Nephron progenitor cell (in vitro differentiated cells): ENCODE measurements at regions not wholly inside any gene's neighbourhood (a gene's known extent, or its start where the extent isn't known, plus 50 kb on each side); places are given as distances from the start of the nearest gene placed in this dataset.
A peak's percentile ranks its signal among the peaks of the same experiment; 100 is the strongest.
"Not testable (repeated sequence)": the region's sequence is repeated elsewhere in the genome, so short reads cannot be mapped to it uniquely, and the experiment has no call there.

ENCODE experiments used
- DNase-seq: peaks from one replicate; pipeline ENCODE4 v3.0.0; 2021
- H3K27ac Mint-ChIP-seq: 2 replicates; pipeline ENCODE4 v1.8.0; 2021; ENCODE audit warnings: mild to moderate bottlenecking, moderate library complexity, mixed read lengths
- H3K27me3 Mint-ChIP-seq: 2 replicates; pipeline ENCODE4 v1.8.0; 2021; ENCODE audit warnings: mild to moderate bottlenecking, low read depth, mixed read lengths; ENCODE audit not compliant: poor library complexity
- H3K36me3 Mint-ChIP-seq: 2 replicates; pipeline ENCODE4 v1.8.0; 2021; ENCODE audit warnings: low read depth, mixed read lengths
- H3K4me1 Mint-ChIP-seq: 2 replicates; pipeline ENCODE4 v1.8.0; 2021; ENCODE audit warnings: mixed read lengths
- H3K4me3 Mint-ChIP-seq: 2 replicates; pipeline ENCODE4 v1.8.0; 2021; ENCODE audit warnings: mild to moderate bottlenecking, moderate library complexity, mixed read lengths
- H3K9me3 Mint-ChIP-seq: 2 replicates; pipeline ENCODE4 v1.8.0; 2021; ENCODE audit warnings: mild to moderate bottlenecking, moderate library complexity, mixed read lengths
- TF ChIP-seq, protein P1 (sequence below): fragments of 200-600 bp; sonication (generic); IDR thresholded peaks from 2 replicates; pipeline ENCODE4 v1.5.0; 2021; ENCODE audit warnings: antibody characterized with exemption

DNA sequence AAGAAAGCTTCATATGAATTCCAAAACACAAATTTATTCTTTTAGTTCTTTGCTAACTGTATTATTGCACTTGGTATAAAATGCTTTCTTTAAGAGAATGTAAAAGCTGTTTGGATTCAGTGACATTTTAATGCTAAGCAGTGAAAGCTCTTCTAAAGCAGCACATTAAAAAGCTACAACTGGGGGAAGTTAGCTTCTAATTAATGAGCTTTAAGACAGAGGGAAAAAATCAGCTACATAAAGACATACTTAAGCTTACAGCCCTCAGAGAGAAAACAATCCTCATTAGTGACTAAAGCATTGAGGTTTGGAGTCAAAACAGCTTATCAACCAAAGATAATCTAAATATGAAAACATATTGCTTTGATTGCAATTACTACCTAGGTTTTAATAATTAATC, 1222.2 kb upstream of the SPRY2 start:
- TF ChIP-seq, protein P1, sequence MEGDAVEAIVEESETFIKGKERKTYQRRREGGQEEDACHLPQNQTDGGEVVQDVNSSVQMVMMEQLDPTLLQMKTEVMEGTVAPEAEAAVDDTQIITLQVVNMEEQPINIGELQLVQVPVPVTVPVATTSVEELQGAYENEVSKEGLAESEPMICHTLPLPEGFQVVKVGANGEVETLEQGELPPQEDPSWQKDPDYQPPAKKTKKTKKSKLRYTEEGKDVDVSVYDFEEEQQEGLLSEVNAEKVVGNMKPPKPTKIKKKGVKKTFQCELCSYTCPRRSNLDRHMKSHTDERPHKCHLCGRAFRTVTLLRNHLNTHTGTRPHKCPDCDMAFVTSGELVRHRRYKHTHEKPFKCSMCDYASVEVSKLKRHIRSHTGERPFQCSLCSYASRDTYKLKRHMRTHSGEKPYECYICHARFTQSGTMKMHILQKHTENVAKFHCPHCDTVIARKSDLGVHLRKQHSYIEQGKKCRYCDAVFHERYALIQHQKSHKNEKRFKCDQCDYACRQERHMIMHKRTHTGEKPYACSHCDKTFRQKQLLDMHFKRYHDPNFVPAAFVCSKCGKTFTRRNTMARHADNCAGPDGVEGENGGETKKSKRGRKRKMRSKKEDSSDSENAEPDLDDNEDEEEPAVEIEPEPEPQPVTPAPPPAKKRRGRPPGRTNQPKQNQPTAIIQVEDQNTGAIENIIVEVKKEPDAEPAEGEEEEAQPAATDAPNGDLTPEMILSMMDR = no peak
- no peak for DNase-seq
- Mint-ChIP-seq H3K27ac (no peak overlapping the region), H3K9me3 (peaks cover 4% of the 10 kb centered on the region), H3K36me3 (no peaks in the 10 kb centered on the region), H3K4me3 (no peak overlapping the region), H3K4me1 (no peaks in the 10 kb centered on the region), H3K27me3 (no peaks in the 10 kb centered on the region)

DNA sequence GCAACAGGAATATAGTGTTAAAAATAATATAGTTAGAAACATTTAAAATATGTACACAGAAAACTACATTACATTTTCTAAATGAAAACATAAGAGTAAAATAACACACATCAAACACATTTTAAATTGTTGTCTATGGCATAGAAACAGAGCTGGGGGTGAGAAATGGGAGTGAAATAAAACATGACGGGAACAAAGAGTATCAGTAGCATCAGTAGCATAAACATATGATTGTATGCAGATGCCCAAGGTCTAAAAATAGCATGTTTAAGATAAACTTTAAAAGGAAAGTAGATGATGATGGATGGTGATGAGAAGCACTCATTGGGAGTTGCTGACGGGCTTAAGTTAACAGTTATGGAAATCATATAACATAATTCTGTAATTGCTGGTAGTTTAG, 1221.7 kb upstream of the SPRY2 start:
- H3K36me3 Mint-ChIP-seq = no peaks in the 10 kb centered on the region
- H3K9me3 Mint-ChIP-seq = peaks cover 4% of the 10 kb centered on the region
- H3K4me3 Mint-ChIP-seq = no peak overlapping the region
- no peaks in the 10 kb centered on the region for H3K4me1 Mint-ChIP-seq
- TF ChIP-seq, protein P1 = no peak
- H3K27ac Mint-ChIP-seq = no peak overlapping the region
- H3K27me3 Mint-ChIP-seq = no peaks in the 10 kb centered on the region
- DNase-seq = no peak

DNA sequence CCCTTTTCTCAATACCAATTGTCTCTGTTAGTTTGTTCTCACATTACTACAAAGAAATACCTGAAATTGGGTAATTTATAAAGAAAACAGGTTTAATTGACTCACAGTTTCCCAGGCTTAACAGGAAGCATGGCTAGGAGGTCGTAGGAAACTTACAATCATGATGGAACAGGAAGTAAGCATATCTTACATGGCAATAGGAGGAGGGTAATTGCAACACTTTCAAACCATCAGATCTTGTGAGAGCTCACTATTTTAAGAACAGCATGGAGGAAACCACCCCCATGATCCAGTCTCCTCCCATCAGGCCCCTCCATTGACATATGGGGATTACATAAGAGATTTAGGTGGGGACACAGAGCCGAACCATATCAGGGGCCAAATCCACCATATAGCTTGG, 1210.1 kb upstream of the SPRY2 start:
- Mint-ChIP-seq H3K27me3 (no peaks in the 10 kb centered on the region), H3K4me3 (no peak overlapping the region), H3K36me3 (no peaks in the 10 kb centered on the region), H3K4me1 (no peaks in the 10 kb centered on the region), H3K27ac (no peak overlapping the region), H3K9me3 (peaks cover 23% of the 10 kb centered on the region)
- TF ChIP-seq, protein P1 = no peak
- no peak for DNase-seq

DNA sequence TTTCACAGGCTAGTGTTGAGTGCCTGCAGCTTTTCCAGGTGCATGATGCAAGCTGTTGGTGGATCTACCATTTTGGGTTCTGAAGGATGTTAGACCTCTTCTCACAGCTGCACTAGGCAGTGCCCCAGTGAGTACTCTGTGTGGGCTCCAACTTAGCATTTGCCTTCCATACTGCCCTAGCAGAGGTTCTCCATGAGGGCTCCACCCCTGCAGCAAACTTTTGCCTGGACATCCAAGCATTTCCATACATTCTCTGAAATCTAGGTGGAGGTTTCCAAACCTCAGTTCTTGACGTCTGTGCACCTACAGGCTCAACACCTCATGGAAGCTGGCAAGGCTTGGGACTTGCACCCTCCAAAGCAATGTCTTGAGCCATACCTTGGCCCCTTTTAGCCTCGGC, 1205.4 kb upstream of the SPRY2 start:
- not testable (repeated sequence) for H3K4me3 Mint-ChIP-seq, H3K27ac Mint-ChIP-seq
- H3K9me3 Mint-ChIP-seq = peaks cover 33% of the 10 kb centered on the region

DNA sequence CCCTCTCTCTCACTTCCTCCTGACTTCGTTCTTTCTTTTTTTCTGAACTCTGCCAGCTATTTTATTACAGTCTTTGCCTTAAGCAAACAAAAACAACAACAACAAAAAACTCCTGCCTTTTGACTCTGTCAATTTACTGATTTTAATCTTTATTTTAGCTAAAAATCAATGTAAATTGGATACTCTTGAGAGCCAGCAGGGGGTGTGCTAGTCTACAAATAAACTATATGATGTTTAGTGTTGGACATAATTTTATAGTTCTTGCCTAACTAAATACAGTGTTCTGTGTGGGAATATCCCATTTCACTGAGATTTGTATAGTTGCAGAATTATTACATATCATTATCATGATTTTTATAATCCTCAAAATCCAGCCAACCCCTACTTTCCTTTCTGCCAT, 1199.9 kb upstream of the SPRY2 start:
- TF ChIP-seq, protein P1 = peak; percentile 42
- DNase-seq = no peak

More for the DNA sequence above, 1205.4 kb upstream of the SPRY2 start:
- not testable (repeated sequence) for H3K4me1 Mint-ChIP-seq, H3K36me3 Mint-ChIP-seq, DNase-seq, H3K27me3 Mint-ChIP-seq

DNA sequence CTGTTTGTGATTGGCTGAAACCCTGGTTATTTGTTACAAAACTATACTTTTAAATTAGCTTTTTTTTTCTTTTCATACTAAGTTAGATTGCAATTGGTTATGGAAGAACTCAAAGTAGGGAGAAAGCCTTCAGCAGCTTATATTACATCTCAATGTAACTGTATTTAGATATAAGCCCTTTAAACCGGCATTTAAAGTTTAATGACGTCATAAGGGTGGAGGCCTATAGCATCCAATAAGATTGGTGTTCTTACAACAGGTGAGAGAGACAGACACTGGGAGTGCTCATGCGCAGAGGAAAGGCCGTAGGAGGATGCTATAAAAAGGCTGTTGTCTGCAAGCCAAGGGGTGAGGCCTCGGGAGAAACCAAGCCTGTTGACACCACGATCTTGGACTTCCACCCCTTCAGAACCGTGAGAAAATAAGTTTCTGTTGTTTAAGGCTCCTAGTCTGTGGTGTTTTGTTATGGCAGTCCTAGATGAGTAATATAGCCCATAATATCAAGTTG, 1198.8 kb upstream of the SPRY2 start:
- Mint-ChIP-seq H3K36me3 (no peaks in the 10 kb centered on the region), H3K9me3 (no peaks in the 10 kb centered on the region), H3K27ac (no peak overlapping the region), H3K4me3 (no peak overlapping the region), H3K4me1 (no peaks in the 10 kb centered on the region), H3K27me3 (no peaks in the 10 kb centered on the region)
- no peak for DNase-seq
- TF ChIP-seq, protein P1 = no peak

More for the DNA sequence above, 1199.9 kb upstream of the SPRY2 start:
- Mint-ChIP-seq H3K36me3 (no peaks in the 10 kb centered on the region), H3K4me1 (no peaks in the 10 kb centered on the region), H3K4me3 (no peak overlapping the region), H3K27ac (no peak overlapping the region), H3K27me3 (no peaks in the 10 kb centered on the region), H3K9me3 (peaks cover 7% of the 10 kb centered on the region)
